ENCODE measurements at regions not wholly inside any gene's neighbourhood (a gene's known extent, or its start where the extent isn't known, plus 50 kb on each side); places are given as distances from the start of the nearest gene placed in this dataset.
"Not testable (repeated sequence)": the region's sequence is repeated elsewhere in the genome, so short reads cannot be mapped to it uniquely, and the experiment has no call there.

GRCh38 chr4:171340258-171340657, 472.9 kb upstream of the GALNTL6 start:
- intact Hi-C loops (cut with DNase I; ENCODE audit: low total_unique reads), result loop anchor here (5.0 kb wide), 1 partner anchor 123 kb away; no protein-coding TSS in a partner anchor
- Histone ChIP-seq H3K36me3 (no peaks in the 10 kb centered on the region), H3K27me3 (no peaks in the 10 kb centered on the region), H3K4me3 (no peak overlapping the region), H3K4me1 (no peaks in the 10 kb centered on the region), H3K9me3 (no peaks in the 10 kb centered on the region), H3K27ac (no peak overlapping the region)
- no peak for TF ChIP-seq CTCF (IDR thresholded peaks at IDR 0.05)
- no peak for TF ChIP-seq POLR2AphosphoS5 (IDR thresholded peaks at IDR 0.05)
- no peak for TF ChIP-seq POLR2A (IDR thresholded peaks at IDR 0.05)
- DNase-seq (ENCODE audit: low spot score in 2 of 2), result no peak

GRCh38 chr4:171334549-171334948, 478.7 kb upstream of the GALNTL6 start:
- H3K4me3 ChIP-seq, result no peak overlapping the region
- intact Hi-C loops (cut with DNase I; ENCODE audit: low total_unique reads), result no loop called here
- no peak overlapping the region for H3K27ac ChIP-seq
- DNase-seq (ENCODE audit: low spot score in 2 of 2), result no peak
- H3K27me3 ChIP-seq, result no peaks in the 10 kb centered on the region
- H3K9me3 ChIP-seq, result peaks cover 0 to 13% of the 10 kb centered on the region in 2 donors
- H3K36me3 ChIP-seq, result no peaks in the 10 kb centered on the region
- TF ChIP-seq POLR2AphosphoS5 (IDR thresholded peaks at IDR 0.05), result no peak
- TF ChIP-seq POLR2A (IDR thresholded peaks at IDR 0.05), result no peak
- TF ChIP-seq CTCF (IDR thresholded peaks at IDR 0.05), result no peak
- no peaks in the 10 kb centered on the region for H3K4me1 ChIP-seq

DNA sequence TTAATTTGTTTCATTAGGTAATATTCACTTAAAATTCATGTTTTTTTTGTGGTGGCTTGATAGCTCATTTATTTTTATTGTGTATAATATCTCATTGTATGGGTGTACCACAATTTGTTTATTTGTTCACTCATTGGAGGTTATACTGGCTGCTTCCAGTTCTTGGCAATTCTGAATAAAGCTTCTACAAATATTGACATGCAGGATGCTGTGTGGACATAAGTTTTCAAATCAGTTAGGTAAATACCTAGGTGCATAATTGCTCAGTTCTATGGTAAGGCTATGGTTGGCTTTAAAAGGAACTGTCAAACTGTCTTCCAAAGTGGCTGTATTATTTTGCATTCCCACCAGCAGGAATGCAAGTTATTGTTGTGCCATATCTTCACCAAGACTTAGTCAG, 504.5 kb upstream of the GALNTL6 start:
- DNase-seq (ENCODE audit: low spot score in 2 of 2), result no peak
- no peak for TF ChIP-seq POLR2A (IDR thresholded peaks at IDR 0.05)
- TF ChIP-seq CTCF (IDR thresholded peaks at IDR 0.05), result no peak
- TF ChIP-seq POLR2AphosphoS5 (IDR thresholded peaks at IDR 0.05), result no peak
- no peaks in the 10 kb centered on the region for H3K9me3 ChIP-seq
- no peak overlapping the region for H3K27ac ChIP-seq
- no peaks in the 10 kb centered on the region for H3K27me3 ChIP-seq
- H3K4me3 ChIP-seq, result no peak overlapping the region
- H3K4me1 ChIP-seq, result no peaks in the 10 kb centered on the region
- H3K36me3 ChIP-seq, result no peaks in the 10 kb centered on the region
- intact Hi-C loops (cut with DNase I; ENCODE audit: low total_unique reads), result no loop called here

DNA sequence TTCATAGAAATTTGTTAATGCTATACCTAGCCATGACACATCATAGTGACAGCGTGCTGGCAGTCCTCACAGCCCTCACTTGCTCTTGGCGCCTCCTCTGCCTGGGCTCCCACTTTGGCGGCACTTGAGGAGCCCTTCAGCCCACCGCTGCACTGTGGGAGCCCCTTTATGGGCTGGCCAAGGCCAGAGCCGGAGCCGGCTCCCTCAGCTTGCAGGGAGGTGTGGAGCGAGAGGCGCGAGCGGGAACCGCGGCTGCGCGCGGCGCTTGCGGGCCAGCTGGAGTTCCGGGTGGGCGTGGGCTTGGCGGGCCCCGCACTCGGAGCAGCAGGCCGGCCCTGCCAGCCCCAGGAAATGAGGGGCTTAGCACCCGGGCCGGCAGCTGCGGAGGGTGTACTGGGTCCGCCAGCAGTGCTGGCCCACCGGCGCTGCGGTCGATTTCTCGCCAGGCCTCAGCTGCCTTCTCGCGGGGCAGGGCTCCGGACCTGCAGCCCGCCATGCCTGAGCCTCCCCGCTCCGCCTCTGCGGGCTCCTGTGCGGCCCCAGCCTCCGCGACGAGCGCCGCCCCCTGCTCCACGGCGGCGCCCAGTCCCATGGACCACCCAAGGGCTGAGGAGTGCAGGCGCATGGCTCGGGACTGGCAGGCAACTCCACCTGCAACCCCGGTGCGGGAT, 515.0 kb upstream of the GALNTL6 start:
- H3K9me3 ChIP-seq; DNase-seq (ENCODE audit: low spot score in 2 of 2); H3K36me3 ChIP-seq; intact Hi-C loops (cut with DNase I; ENCODE audit: low total_unique reads); H3K27ac ChIP-seq; H3K4me1 ChIP-seq; H3K27me3 ChIP-seq; H3K4me3 ChIP-seq: not testable (repeated sequence)

- Histone ChIP-seq H3K9me3 (no peaks in the 10 kb centered on the region), H3K27me3 (no peaks in the 10 kb centered on the region), H3K27ac (no peak overlapping the region), H3K36me3 (no peaks in the 10 kb centered on the region), H3K4me1 (no peaks in the 10 kb centered on the region), H3K4me3 (no peak overlapping the region)
- intact Hi-C loops (cut with DNase I; ENCODE audit: low total_unique reads), result no loop called here
- no peak for TF ChIP-seq POLR2AphosphoS5 (IDR thresholded peaks at IDR 0.05)
- no peak for TF ChIP-seq CTCF (IDR thresholded peaks at IDR 0.05)
- no peak for TF ChIP-seq POLR2A (IDR thresholded peaks at IDR 0.05)
- no peak for DNase-seq (ENCODE audit: low spot score in 2 of 2)
Observed at GRCh38 chr4:171288816-171289432, 524.3 kb upstream of the GALNTL6 start.

All from breast epithelium (tissue), 4 donors.